ENCODE measurements at regions not wholly inside any gene's neighbourhood (a gene's known extent, or its start where the extent isn't known, plus 50 kb on each side); places are given as distances from the start of the nearest gene placed in this dataset.
"Not testable (repeated sequence)": the region's sequence is repeated elsewhere in the genome, so short reads cannot be mapped to it uniquely, and the experiment has no call there.

- no peak for DNase-seq
Measured at GRCh38 chr5:8828596-8829322, 717.1 kb downstream of the SEMA5A start.

- DNase-seq: no peak
Measured at GRCh38 chr5:8829323-8830029, 716.4 kb downstream of the SEMA5A start.

- no peak for DNase-seq
Measured at GRCh38 chr5:8831251-8831650, 714.6 kb downstream of the SEMA5A start.

GRCh38 chr5:8831854-8832253 lies 714.0 kb downstream of the SEMA5A start:
- no peak for DNase-seq

- DNase-seq: no peak
Measured at GRCh38 chr5:8839361-8840055, 706.4 kb downstream of the SEMA5A start.

- DNase-seq: no peak
Measured at GRCh38 chr5:8840237-8840636, 705.6 kb downstream of the SEMA5A start.

GRCh38 chr5:8840746-8841145 lies 705.1 kb downstream of the SEMA5A start:
- not testable (repeated sequence) for DNase-seq

GRCh38 chr5:8842971-8843551 lies 702.8 kb downstream of the SEMA5A start:
- no peak for DNase-seq

- no peak for DNase-seq
Measured at GRCh38 chr5:8843771-8844170, 702.1 kb downstream of the SEMA5A start.

GRCh38 chr5:8844206-8844605 lies 701.7 kb downstream of the SEMA5A start:
- no peak for DNase-seq

GRCh38 chr5:8844847-8845246 lies 701.0 kb downstream of the SEMA5A start:
- no peak for DNase-seq

- no peak for DNase-seq
Measured at GRCh38 chr5:8845296-8845695, 700.6 kb downstream of the SEMA5A start.

GRCh38 chr5:8848366-8848765 lies 697.5 kb downstream of the SEMA5A start:
- no peak for DNase-seq

GRCh38 chr5:8848997-8849594 lies 696.8 kb downstream of the SEMA5A start:
- DNase-seq: no peak

GRCh38 chr5:8851101-8851500 lies 694.8 kb downstream of the SEMA5A start:
- DNase-seq: no peak

GRCh38 chr5:8857051-8857450 lies 688.8 kb downstream of the SEMA5A start:
- DNase-seq: no peak

- no peak for DNase-seq
Measured at GRCh38 chr5:8861764-8862163, 684.1 kb downstream of the SEMA5A start.

GRCh38 chr5:8864053-8864452 lies 681.8 kb downstream of the SEMA5A start:
- DNase-seq: no peak

- no peak for DNase-seq
Measured at GRCh38 chr5:8865266-8865665, 680.6 kb downstream of the SEMA5A start.

- no peak for DNase-seq
Measured at GRCh38 chr5:8865686-8866374, 680.0 kb downstream of the SEMA5A start.

GRCh38 chr5:8868283-8868682 lies 677.6 kb downstream of the SEMA5A start:
- no peak for DNase-seq

- DNase-seq: no peak
Measured at GRCh38 chr5:8869932-8870331, 675.9 kb downstream of the SEMA5A start.

All from activated CD4-positive, alpha-beta T cell treated with anti-CD3 and anti-CD28 coated beads for 48 hours (primary cell).